HepG2 (cell line): ENCODE measurements at regions not wholly inside any gene's neighbourhood (a gene's known extent, or its start where the extent isn't known, plus 50 kb on each side); places are given as distances from the start of the nearest gene placed in this dataset.

Experiments used
- ATAC-seq: fragments of 200-7000 bp; cut with Tn5 transposase; 3 replicates; pipeline ENCODE4 v1.9.1; 2020; ENCODE audit warnings: mild to moderate bottlenecking, moderate library complexity
- BruUV-seq: library from RNA; stranded (reverse); fragments of 400-500 nt; replicated peaks from 2 replicates; lab custom pipeline; 2021; lab: Mats Ljungman, UMichigan
- CTCF ChIA-PET: fragments of 300-600 bp; formaldehyde crosslinking; extraction: SDS; loops from one replicate; lab custom pipeline; 2021; ENCODE audit warnings: low total read pairs, inconsistent platforms, low intra/inter-chr PET ratio; lab: Yijun Ruan, JAX
- POLR2A ChIA-PET: fragments of 350-600 bp; sonication (Branson Sonifier 250); formaldehyde crosslinking; loops from one replicate; lab custom pipeline; 2020; ENCODE audit warnings: antibody characterized with exemption, inconsistent platforms; lab: Yijun Ruan, JAX
- DNase-seq: peaks from one replicate; pipeline ENCODE4 v3.0.0-alpha.2; 2015; ENCODE audit warnings: low spot score
- FAIRE-seq: peaks from 3 replicates; lab custom pipeline; 2011; peaks lifted over from hg19 to GRCh38; lab: Jason Lieb, UNC
- H2AFZ ChIP-seq: one replicate; pipeline ENCODE4 v1.6.1; 2011; ENCODE audit warnings: low read length, inconsistent platforms
- H3K27ac ChIP-seq: fragments of 300-600 bp; 3 replicates; pipeline ENCODE4 v1.8.0; 2011; ENCODE audit warnings: mixed run types, mild to moderate bottlenecking, mixed read lengths, low read length, inconsistent platforms; ENCODE audit not compliant: insufficient read depth; ENCODE audit errors: extremely low read length
- H3K27me3 ChIP-seq, 2 experiments: fragments of 200-600 bp in 1 of 2; 2 replicates in 1 of 2; 3 replicates in 1 of 2; pipeline versions ENCODE4 v1.6.0 to v1.8.0; 2011; ENCODE audit warnings: low read length in 2 of 2, mild to moderate bottlenecking in 2 of 2, moderate library complexity in 2 of 2, inconsistent platforms in 1 of 2; ENCODE audit not compliant: insufficient read depth in 2 of 2, control insufficient read depth in 1 of 2
- H3K36me3 ChIP-seq, 2 experiments: fragments of 200-600 bp in 1 of 2; replicated peaks in 1 of 2; 2 replicates in 1 of 2; 3 replicates in 1 of 2; pipeline versions ENCODE4 v1.5.1 to v1.8.0; 2011; ENCODE audit warnings: low read length in 2 of 2, inconsistent platforms in 1 of 2; ENCODE audit not compliant: insufficient read depth in 2 of 2, control insufficient read depth in 1 of 2
- H3K4me1 ChIP-seq: 2 replicates; pipeline ENCODE4 v1.5.1; 2012; ENCODE audit warnings: low read length, inconsistent platforms; ENCODE audit not compliant: insufficient read depth
- H3K4me2 ChIP-seq: 2 replicates; pipeline ENCODE4 v1.6.0; 2011; ENCODE audit warnings: low read depth, low read length, inconsistent platforms
- H3K4me3 ChIP-seq, 3 experiments: fragments of 200-600 bp in 1 of 3; sonication (generic), shearing (Covaris generic) in 1 of 3; replicated peaks in 1 of 3; 2 replicates each; pipeline ENCODE4 v1.5.1; 2011 to 2016; ENCODE audit warnings: low read length in 3 of 3, inconsistent platforms in 2 of 3, low read depth in 2 of 3, mild to moderate bottlenecking in 2 of 3, control low read depth in 1 of 3, mixed read lengths in 1 of 3; ENCODE audit not compliant: insufficient read depth in 1 of 3
- H3K79me2 ChIP-seq: one replicate; pipeline ENCODE4 v1.6.1; 2011; ENCODE audit warnings: low read length, inconsistent platforms; ENCODE audit not compliant: insufficient read depth
- H3K9ac ChIP-seq: 2 replicates; pipeline ENCODE4 v1.6.0; 2011; ENCODE audit warnings: mild to moderate bottlenecking, low read depth, low read length, inconsistent platforms; ENCODE audit not compliant: insufficient read depth
- H3K9me3 ChIP-seq: 2 replicates; pipeline ENCODE4 v1.5.1; 2012; ENCODE audit warnings: mild to moderate bottlenecking, low read length
- H4K20me1 ChIP-seq: 2 replicates; pipeline ENCODE4 v1.6.0; 2011; ENCODE audit warnings: inconsistent platforms, mild to moderate bottlenecking, low read length, moderate library complexity; ENCODE audit not compliant: insufficient read depth
- ADNP ChIP-seq: sonication (generic); formaldehyde crosslinking; IDR thresholded peaks from 2 replicates; pipeline ENCODE4 v1.4.0; 2020; ENCODE audit warnings: missing genetic modification reagents
- MYPOP ChIP-seq: sonication (generic); formaldehyde crosslinking; IDR thresholded peaks from 2 replicates; pipeline ENCODE4 v1.8.1; 2023; ENCODE audit warnings: mild to moderate bottlenecking, moderate library complexity, missing genetic modification reagents
- POLR2G ChIP-seq: fragments of 200-400 bp; formaldehyde crosslinking; IDR thresholded peaks from 2 replicates; pipeline ENCODE4 v1.6.1; 2018; ENCODE audit warnings: mild to moderate bottlenecking, low read depth, low read length, moderate library complexity
- SPEN ChIP-seq: sonication (generic); formaldehyde crosslinking; IDR thresholded peaks from 2 replicates; pipeline ENCODE4 v1.5.1; 2020; ENCODE audit warnings: low read depth, mild to moderate bottlenecking, missing genetic modification reagents
- ZNF331 ChIP-seq: sonication (generic); formaldehyde crosslinking; IDR thresholded peaks from 2 replicates; pipeline ENCODE4 v1.4.0; 2020; ENCODE audit warnings: missing genetic modification reagents
- ZNF383 ChIP-seq: sonication (generic); formaldehyde crosslinking; IDR thresholded peaks from 2 replicates; pipeline ENCODE4 v1.4.0; 2020; ENCODE audit warnings: missing genetic modification reagents, mild to moderate bottlenecking, borderline replicate concordance
- ZNF614 ChIP-seq: IDR thresholded peaks from 2 replicates; pipeline ENCODE4 v1.6.1; 2018; ENCODE audit warnings: missing biosample characterization, missing genetic modification reagents, inconsistent platforms, borderline replicate concordance
- WGBS: methylation state at CpG from one replicate; pipeline ENCODE4 v1.1.6; 2017; ENCODE audit warnings: low lambda C conversion rate; 5-methylcytosine and 5-hydroxymethylcytosine counted together
- in situ Hi-C: cut with HindIII; loops from 2 replicates; pipeline ENCODE4 v1.10.0; 2017; ENCODE audit warnings: low pct_unique_long_range_greater_than_20kb; ENCODE audit not compliant: extremely low pct_ligation_motif_present
- intact Hi-C: fragments of 100-400 bp; cut with micrococcal nuclease; formaldehyde crosslinking; loops from one replicate; pipeline ENCODE4 v1.10.0; 2022; ENCODE audit not compliant: unreplicated experiment
- TF ChIP-seq, protein P1 (sequence below): IDR thresholded peaks from 2 replicates; pipeline ENCODE4 v1.6.1; 2016
- TF ChIP-seq, protein P2 (sequence below): sonication (generic); formaldehyde crosslinking; IDR thresholded peaks from 2 replicates; pipeline ENCODE4 v1.8.0; 2022; ENCODE audit warnings: missing genetic modification reagents, mild to moderate bottlenecking, moderate library complexity, borderline replicate concordance
- TF ChIP-seq, protein P3 (sequence below): IDR thresholded peaks from 2 replicates; pipeline ENCODE4 v1.6.1; 2016; ENCODE audit warnings: low read depth, missing genetic modification reagents, missing compliant biosample characterization

DNA sequence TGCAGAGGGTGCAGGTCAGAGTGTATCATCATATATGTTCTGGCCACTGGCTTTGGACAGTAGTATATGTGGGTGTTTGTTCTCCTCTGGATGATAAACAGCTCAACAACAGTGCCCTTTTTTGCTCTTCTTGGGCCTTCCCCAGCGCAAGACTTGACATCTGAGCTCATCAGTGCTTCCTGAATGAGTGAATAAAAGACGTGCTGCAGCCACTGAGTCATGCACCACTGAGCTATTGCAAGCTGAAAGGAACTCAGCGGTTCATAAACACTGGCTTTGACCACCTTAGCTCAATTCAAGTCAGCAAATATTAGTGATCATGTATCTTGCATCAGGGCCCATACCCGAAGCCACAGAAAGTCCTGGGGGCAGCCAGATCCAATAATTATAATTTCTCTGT is 105.3 kb upstream of the KCNG1 start (continued):
- TF ChIP-seq ZNF614 = no peak
- TF ChIP-seq, protein P1, sequence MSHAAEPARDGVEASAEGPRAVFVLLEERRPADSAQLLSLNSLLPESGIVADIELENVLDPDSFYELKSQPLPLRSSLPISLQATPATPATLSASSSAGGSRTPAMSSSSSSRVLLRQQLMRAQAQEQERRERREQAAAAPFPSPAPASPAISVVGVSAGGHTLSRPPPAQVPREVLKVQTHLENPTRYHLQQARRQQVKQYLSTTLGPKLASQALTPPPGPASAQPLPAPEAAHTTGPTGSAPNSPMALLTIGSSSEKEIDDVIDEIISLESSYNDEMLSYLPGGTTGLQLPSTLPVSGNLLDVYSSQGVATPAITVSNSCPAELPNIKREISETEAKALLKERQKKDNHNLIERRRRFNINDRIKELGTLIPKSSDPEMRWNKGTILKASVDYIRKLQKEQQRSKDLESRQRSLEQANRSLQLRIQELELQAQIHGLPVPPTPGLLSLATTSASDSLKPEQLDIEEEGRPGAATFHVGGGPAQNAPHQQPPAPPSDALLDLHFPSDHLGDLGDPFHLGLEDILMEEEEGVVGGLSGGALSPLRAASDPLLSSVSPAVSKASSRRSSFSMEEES (CRISPR knock-in tag) = no peak
- no peak for TF ChIP-seq ZNF383 (CRISPR knock-in tag)
- TF ChIP-seq, protein P2, sequence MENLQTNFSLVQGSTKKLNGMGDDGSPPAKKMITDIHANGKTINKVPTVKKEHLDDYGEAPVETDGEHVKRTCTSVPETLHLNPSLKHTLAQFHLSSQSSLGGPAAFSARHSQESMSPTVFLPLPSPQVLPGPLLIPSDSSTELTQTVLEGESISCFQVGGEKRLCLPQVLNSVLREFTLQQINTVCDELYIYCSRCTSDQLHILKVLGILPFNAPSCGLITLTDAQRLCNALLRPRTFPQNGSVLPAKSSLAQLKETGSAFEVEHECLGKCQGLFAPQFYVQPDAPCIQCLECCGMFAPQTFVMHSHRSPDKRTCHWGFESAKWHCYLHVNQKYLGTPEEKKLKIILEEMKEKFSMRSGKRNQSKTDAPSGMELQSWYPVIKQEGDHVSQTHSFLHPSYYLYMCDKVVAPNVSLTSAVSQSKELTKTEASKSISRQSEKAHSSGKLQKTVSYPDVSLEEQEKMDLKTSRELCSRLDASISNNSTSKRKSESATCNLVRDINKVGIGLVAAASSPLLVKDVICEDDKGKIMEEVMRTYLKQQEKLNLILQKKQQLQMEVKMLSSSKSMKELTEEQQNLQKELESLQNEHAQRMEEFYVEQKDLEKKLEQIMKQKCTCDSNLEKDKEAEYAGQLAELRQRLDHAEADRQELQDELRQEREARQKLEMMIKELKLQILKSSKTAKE (CRISPR knock-in tag) = no peak

DNA sequence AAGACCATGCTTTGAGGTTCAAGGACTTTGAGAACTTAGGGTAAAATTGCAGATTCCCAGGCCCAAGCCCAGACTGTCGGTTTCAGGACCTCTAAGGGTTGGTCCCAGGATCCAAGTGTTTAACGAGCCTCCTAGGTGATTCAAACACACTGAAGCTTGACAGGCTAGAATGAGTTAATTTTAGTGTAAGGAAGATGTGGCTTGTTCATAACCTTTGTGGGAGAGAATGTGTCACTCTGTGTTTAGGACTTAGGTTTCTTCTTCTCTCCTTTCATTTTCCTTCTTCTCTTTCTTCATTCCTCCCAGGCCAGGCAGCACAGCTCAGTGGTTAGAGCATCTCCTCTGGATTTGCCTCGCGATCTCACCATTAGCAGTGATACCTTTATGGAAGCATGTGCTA is 104.8 kb upstream of the KCNG1 start:
- Histone ChIP-seq H3K9me3 (no peaks in the 10 kb centered on the region), H4K20me1 (no peaks in the 10 kb centered on the region), H3K36me3 (no peaks in the 10 kb centered on the region), H3K4me3 (no peak overlapping the region), H3K4me1 (no peaks in the 10 kb centered on the region), H2AFZ (no peak overlapping the region), H3K9ac (no peak overlapping the region), H3K4me2 (no peak overlapping the region), H3K27me3 (peaks cover 1 to 33% of the 10 kb centered on the region in 2 experiments; a peak in 3 of 5 replicates), H3K27ac (no peak overlapping the region), H3K79me2 (no peaks in the 10 kb centered on the region)
- BruUV-seq = no TSS peak
- in situ Hi-C loops (no loop called here), intact Hi-C loops (no loop called here)
- 33% methylated on average over 4 of the region's 4 CpGs for WGBS
- no peak for ATAC-seq
- POLR2A ChIA-PET = no interaction called here
- no peak for FAIRE-seq
- CTCF ChIA-PET = no interaction called here
- DNase-seq = no peak
- TF ChIP-seq MYPOP (no peak), ADNP (CRISPR knock-in tag) (no peak), SPEN (no peak), ZNF331 (no peak), POLR2G (no peak)
- TF ChIP-seq, protein P3, sequence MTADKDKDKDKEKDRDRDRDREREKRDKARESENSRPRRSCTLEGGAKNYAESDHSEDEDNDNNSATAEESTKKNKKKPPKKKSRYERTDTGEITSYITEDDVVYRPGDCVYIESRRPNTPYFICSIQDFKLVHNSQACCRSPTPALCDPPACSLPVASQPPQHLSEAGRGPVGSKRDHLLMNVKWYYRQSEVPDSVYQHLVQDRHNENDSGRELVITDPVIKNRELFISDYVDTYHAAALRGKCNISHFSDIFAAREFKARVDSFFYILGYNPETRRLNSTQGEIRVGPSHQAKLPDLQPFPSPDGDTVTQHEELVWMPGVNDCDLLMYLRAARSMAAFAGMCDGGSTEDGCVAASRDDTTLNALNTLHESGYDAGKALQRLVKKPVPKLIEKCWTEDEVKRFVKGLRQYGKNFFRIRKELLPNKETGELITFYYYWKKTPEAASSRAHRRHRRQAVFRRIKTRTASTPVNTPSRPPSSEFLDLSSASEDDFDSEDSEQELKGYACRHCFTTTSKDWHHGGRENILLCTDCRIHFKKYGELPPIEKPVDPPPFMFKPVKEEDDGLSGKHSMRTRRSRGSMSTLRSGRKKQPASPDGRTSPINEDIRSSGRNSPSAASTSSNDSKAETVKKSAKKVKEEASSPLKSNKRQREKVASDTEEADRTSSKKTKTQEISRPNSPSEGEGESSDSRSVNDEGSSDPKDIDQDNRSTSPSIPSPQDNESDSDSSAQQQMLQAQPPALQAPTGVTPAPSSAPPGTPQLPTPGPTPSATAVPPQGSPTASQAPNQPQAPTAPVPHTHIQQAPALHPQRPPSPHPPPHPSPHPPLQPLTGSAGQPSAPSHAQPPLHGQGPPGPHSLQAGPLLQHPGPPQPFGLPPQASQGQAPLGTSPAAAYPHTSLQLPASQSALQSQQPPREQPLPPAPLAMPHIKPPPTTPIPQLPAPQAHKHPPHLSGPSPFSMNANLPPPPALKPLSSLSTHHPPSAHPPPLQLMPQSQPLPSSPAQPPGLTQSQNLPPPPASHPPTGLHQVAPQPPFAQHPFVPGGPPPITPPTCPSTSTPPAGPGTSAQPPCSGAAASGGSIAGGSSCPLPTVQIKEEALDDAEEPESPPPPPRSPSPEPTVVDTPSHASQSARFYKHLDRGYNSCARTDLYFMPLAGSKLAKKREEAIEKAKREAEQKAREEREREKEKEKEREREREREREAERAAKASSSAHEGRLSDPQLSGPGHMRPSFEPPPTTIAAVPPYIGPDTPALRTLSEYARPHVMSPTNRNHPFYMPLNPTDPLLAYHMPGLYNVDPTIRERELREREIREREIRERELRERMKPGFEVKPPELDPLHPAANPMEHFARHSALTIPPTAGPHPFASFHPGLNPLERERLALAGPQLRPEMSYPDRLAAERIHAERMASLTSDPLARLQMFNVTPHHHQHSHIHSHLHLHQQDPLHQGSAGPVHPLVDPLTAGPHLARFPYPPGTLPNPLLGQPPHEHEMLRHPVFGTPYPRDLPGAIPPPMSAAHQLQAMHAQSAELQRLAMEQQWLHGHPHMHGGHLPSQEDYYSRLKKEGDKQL (CRISPR knock-in tag) = no peak
